GM12878 (cell line): ENCODE measurements at regions not wholly inside any gene's neighbourhood (a gene's known extent, or its start where the extent isn't known, plus 50 kb on each side); places are given as distances from the start of the nearest gene placed in this dataset.

Experiments
- ATAC-seq: fragments of 200-7000 bp; cut with Tn5 transposase; 3 replicates; pipeline ENCODE4 v1.9.1; 2020; ENCODE audit warnings: mild to moderate bottlenecking, moderate library complexity
- BruUV-seq: library from RNA; stranded (reverse); fragments of 400-500 nt; replicated peaks from 2 replicates; lab custom pipeline; 2021; lab: Mats Ljungman, UMichigan
- CTCF ChIA-PET: fragments of 300-600 bp; sonication (Branson Sonifier 250); formaldehyde crosslinking; extraction: SDS; loops from one replicate; lab custom pipeline; 2021; ENCODE audit warnings: inconsistent platforms; lab: Yijun Ruan, JAX
- POLR2A ChIA-PET: fragments of 350-600 bp; formaldehyde crosslinking; extraction: SDS; loops from one replicate; lab custom pipeline; 2021; ENCODE audit warnings: inconsistent platforms; lab: Charles Lee
- RAD21 ChIA-PET: fragments of 300-600 bp; sonication (Branson Sonifier 250); formaldehyde crosslinking; loops from one replicate; lab custom pipeline; 2023; ENCODE audit warnings: antibody characterized with exemption; ENCODE audit not compliant: unreplicated experiment; lab: Charles Lee
- SMC1A ChIA-PET: fragments of 300-600 bp; sonication (Branson Sonifier 250); formaldehyde crosslinking; loops from one replicate; lab custom pipeline; 2023; ENCODE audit not compliant: unreplicated experiment, uncharacterized antibody; lab: Charles Lee
- DNase-seq: peaks from one replicate; pipeline ENCODE4 v3.0.0-alpha.2; 2011; ENCODE audit warnings: low read depth, low spot score
- FAIRE-seq: peaks from 3 replicates; lab custom pipeline; 2011; peaks lifted over from hg19 to GRCh38; lab: Jason Lieb, UNC
- H2AFZ ChIP-seq: 2 replicates; pipeline ENCODE4 v1.6.0; 2011; ENCODE audit warnings: low read depth, low read length, control low read depth; ENCODE audit not compliant: control insufficient read depth
- H3K27ac ChIP-seq: 2 replicates; pipeline ENCODE4 v1.5.1; 2011; ENCODE audit warnings: control low read depth; ENCODE audit not compliant: control insufficient read depth, insufficient read depth
- H3K27me3 ChIP-seq, 2 experiments: replicated peaks in 1 of 2; 2 replicates each; pipeline versions ENCODE4 v1.6.0 to v1.6.1; 2011; ENCODE audit warnings: low read length in 1 of 2; ENCODE audit not compliant: control insufficient read depth in 2 of 2, insufficient read depth in 2 of 2
- H3K36me3 ChIP-seq, 2 experiments: 2 replicates each; pipeline ENCODE4 v1.5.1; 2011; ENCODE audit warnings: low read length in 1 of 2; ENCODE audit not compliant: control insufficient read depth in 2 of 2, insufficient read depth in 2 of 2
- H3K4me1 ChIP-seq: 2 replicates; pipeline ENCODE4 v1.6.1; 2011; ENCODE audit warnings: mild to moderate bottlenecking, low read length, moderate library complexity, mixed read lengths; ENCODE audit not compliant: control insufficient read depth, insufficient read depth
- H3K4me2 ChIP-seq: 2 replicates; pipeline ENCODE4 v1.6.0; 2011; ENCODE audit warnings: control low read depth; ENCODE audit not compliant: control insufficient read depth, insufficient read depth
- H3K4me3 ChIP-seq: fragments of 200-600 bp; sonication (generic); 2 replicates; pipeline ENCODE4 v1.5.1; 2016
- H3K79me2 ChIP-seq: 2 replicates; pipeline ENCODE4 v1.6.0; 2011; ENCODE audit warnings: low read length; ENCODE audit not compliant: control insufficient read depth, insufficient read depth
- H3K9ac ChIP-seq: 2 replicates; pipeline ENCODE4 v1.8.0; 2011; ENCODE audit warnings: low read length, control low read depth, mixed read lengths; ENCODE audit not compliant: control insufficient read depth, insufficient read depth
- H3K9me3 ChIP-seq: replicated peaks from 3 replicates; pipeline ENCODE4 v1.5.1; 2011; ENCODE audit warnings: mild to moderate bottlenecking, low read length; ENCODE audit not compliant: control insufficient read depth, insufficient read depth
- H4K20me1 ChIP-seq: 2 replicates; pipeline ENCODE4 v1.6.0; 2011; ENCODE audit not compliant: control insufficient read depth, insufficient read depth
- KLF5 ChIP-seq: fragments of 450-650 bp; IDR thresholded peaks from 2 replicates; pipeline ENCODE4 v1.6.1; 2014; ENCODE audit warnings: mild to moderate bottlenecking; ENCODE audit not compliant: partially characterized antibody
- MTA3 ChIP-seq: IDR thresholded peaks from 2 replicates; pipeline ENCODE4 v1.6.1; 2012; ENCODE audit warnings: low read length, inconsistent platforms, borderline replicate concordance
- YY1 ChIP-seq: IDR thresholded peaks from 2 replicates; pipeline ENCODE4 v1.6.1; 2011; ENCODE audit warnings: low read depth, mild to moderate bottlenecking, low read length
- whole genome bisulfite sequencing: methylation state at CpG from one replicate; pipeline ENCODE4 v1.1.6; 2016; ENCODE audit warnings: low lambda C conversion rate; ENCODE audit not compliant: insufficient replicate concordance, insufficient coverage; ENCODE audit errors: missing lambda C conversion rate; 5-methylcytosine and 5-hydroxymethylcytosine counted together
- in situ Hi-C: fragments of 300-500 bp; cut with MboI; formaldehyde crosslinking; loops from 9 replicates; pipeline ENCODE4 v1.14.3; 2018; ENCODE audit warnings: mixed read lengths
- intact Hi-C: fragments of 100-400 bp; cut with micrococcal nuclease; formaldehyde crosslinking; loops from one replicate; pipeline ENCODE4 v1.14.2; 2022; ENCODE audit not compliant: unreplicated experiment
- TF ChIP-seq, protein P1 (sequence below): IDR thresholded peaks from 2 replicates; pipeline ENCODE4 v1.6.1; 2011; ENCODE audit warnings: borderline replicate concordance, low read depth, mild to moderate bottlenecking, moderate library complexity, mixed read lengths, low read length; ENCODE audit not compliant: insufficient read depth; ENCODE audit errors: extremely low read length
- TF ChIP-seq, protein P2 (sequence below): fragments of 450-650 bp; IDR thresholded peaks from 2 replicates; pipeline ENCODE4 v1.6.1; 2018; ENCODE audit warnings: borderline replicate concordance, mild to moderate bottlenecking; ENCODE audit not compliant: partially characterized antibody

DNA sequence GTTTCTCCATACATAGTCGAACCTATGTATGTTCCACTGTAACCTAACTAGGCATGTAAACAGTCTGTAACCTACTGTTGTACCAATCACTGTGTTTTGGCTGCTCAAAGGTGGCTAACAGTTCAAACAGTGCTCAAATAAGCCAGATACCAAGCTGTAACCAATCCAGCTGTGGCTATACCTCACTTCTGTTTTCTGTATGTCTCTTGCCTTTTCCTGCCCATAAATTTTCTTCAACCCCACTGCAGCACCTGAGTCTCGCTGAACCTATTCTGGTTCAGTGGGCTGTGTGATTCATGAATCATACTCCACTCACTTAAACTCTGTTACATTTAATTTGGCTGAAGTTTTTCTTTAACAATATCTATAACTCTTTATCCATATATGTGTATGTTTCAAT is 340.7 kb downstream of the LPIN1 start:
- no peak overlapping the region for H3K4me2 ChIP-seq
- H3K9me3 ChIP-seq, result no peaks in the 10 kb centered on the region; the same call in 2 of the 3 replicates
- WGBS, result 32% methylated on average over 2 of the region's 2 CpGs
- ChIA-PET SMC1A (interaction anchor here (0.7 to 1.6 kb wide), 8 partner anchors 8 to 148 kb away, joined by 3 to 8 read pairs (median 3); no protein-coding TSS in a partner anchor), CTCF (interaction anchor here (0.7 to 0.8 kb wide), 2 partner anchors 10 to 258 kb away, joined by 3 read pairs; no protein-coding TSS in a partner anchor), POLR2A (interaction anchor here (0.7 to 1.3 kb wide), 2 partner anchors 8 to 91 kb away, joined by 3 to 5 read pairs; no protein-coding TSS in a partner anchor), RAD21 (interaction anchor here (0.6 to 0.9 kb wide), 3 partner anchors 13 to 1842 kb away, joined by 3 read pairs; no protein-coding TSS in a partner anchor)
- H3K9ac ChIP-seq, result no peak overlapping the region
- ATAC-seq (peak; percentile 37), FAIRE-seq (no peak), DNase-seq (no peak)
- intact Hi-C loops, result no loop called here
- TF ChIP-seq, protein P1, sequence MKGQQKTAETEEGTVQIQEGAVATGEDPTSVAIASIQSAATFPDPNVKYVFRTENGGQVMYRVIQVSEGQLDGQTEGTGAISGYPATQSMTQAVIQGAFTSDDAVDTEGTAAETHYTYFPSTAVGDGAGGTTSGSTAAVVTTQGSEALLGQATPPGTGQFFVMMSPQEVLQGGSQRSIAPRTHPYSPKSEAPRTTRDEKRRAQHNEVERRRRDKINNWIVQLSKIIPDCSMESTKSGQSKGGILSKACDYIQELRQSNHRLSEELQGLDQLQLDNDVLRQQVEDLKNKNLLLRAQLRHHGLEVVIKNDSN, result no peak
- TF ChIP-seq, protein P2, sequence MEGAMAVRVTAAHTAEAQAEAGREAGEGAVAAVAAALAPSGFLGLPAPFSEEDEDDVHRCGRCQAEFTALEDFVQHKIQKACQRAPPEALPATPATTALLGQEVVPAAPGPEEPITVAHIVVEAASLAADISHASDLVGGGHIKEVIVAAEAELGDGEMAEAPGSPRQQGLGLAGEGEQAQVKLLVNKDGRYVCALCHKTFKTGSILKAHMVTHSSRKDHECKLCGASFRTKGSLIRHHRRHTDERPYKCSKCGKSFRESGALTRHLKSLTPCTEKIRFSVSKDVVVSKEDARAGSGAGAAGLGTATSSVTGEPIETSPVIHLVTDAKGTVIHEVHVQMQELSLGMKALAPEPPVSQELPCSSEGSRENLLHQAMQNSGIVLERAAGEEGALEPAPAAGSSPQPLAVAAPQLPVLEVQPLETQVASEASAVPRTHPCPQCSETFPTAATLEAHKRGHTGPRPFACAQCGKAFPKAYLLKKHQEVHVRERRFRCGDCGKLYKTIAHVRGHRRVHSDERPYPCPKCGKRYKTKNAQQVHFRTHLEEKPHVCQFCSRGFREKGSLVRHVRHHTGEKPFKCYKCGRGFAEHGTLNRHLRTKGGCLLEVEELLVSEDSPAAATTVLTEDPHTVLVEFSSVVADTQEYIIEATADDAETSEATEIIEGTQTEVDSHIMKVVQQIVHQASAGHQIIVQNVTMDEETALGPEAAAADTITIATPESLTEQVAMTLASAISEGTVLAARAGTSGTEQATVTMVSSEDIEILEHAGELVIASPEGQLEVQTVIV, result no peak
- no peak for TF ChIP-seq MTA3
- TF ChIP-seq YY1, result no peak
- no peak for TF ChIP-seq KLF5
- no peaks in the 10 kb centered on the region for H3K27me3 ChIP-seq
- H3K4me1 ChIP-seq, result no peaks in the 10 kb centered on the region
- H2AFZ ChIP-seq, result no peak overlapping the region
- BruUV-seq, result no TSS peak
- no peaks in the 10 kb centered on the region for H3K36me3 ChIP-seq
- no peaks in the 10 kb centered on the region for H3K79me2 ChIP-seq
- no peak overlapping the region for H3K4me3 ChIP-seq
- no peaks in the 10 kb centered on the region for H4K20me1 ChIP-seq
- H3K27ac ChIP-seq, result no peak overlapping the region
- in situ Hi-C loops, result no loop called here
